GM12864 (cell line): ENCODE measurements at regions not wholly inside any gene's neighbourhood (a gene's known extent, or its start where the extent isn't known, plus 50 kb on each side); places are given as distances from the start of the nearest gene placed in this dataset.

Experiments used
- DNase-seq: peaks from one replicate; pipeline ENCODE4 v3.0.0-alpha.2; 2011; ENCODE audit warnings: low read depth
- H3K4me3 ChIP-seq: 2 replicates; pipeline ENCODE4 v1.5.1; 2011; ENCODE audit warnings: mild to moderate bottlenecking, low read depth, low read length, control low read depth
- TF ChIP-seq, protein P1 (sequence below): IDR thresholded peaks from 2 replicates; pipeline ENCODE4 v1.5.1; 2011; ENCODE audit warnings: low read depth, mild to moderate bottlenecking, moderate library complexity, low read length, control low read depth, inconsistent platforms; ENCODE audit errors: missing control alignments

DNA sequence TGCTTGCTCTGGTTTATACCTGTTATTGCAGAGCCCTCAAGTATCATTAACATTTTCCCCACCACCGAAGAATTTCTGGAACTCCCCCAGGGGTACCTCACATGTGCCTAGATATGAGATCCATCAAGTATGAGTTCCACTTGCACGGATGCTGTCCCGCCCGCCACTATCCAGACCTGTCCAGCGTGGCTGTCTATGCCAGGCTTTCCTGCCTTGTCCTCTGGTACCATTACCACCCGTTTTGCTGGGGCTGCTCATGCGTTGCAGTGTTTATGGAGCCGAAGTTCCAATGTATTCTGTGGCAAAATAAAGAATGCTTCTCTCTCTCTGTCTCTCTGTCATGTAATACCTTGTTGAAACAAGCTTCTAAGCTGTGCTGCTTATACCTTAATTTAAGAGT is 543.5 kb upstream of the PTBP2 start:
- no peak overlapping the region for H3K4me3 ChIP-seq
- TF ChIP-seq, protein P1, sequence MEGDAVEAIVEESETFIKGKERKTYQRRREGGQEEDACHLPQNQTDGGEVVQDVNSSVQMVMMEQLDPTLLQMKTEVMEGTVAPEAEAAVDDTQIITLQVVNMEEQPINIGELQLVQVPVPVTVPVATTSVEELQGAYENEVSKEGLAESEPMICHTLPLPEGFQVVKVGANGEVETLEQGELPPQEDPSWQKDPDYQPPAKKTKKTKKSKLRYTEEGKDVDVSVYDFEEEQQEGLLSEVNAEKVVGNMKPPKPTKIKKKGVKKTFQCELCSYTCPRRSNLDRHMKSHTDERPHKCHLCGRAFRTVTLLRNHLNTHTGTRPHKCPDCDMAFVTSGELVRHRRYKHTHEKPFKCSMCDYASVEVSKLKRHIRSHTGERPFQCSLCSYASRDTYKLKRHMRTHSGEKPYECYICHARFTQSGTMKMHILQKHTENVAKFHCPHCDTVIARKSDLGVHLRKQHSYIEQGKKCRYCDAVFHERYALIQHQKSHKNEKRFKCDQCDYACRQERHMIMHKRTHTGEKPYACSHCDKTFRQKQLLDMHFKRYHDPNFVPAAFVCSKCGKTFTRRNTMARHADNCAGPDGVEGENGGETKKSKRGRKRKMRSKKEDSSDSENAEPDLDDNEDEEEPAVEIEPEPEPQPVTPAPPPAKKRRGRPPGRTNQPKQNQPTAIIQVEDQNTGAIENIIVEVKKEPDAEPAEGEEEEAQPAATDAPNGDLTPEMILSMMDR, result no peak
- DNase-seq, result no peak

DNA sequence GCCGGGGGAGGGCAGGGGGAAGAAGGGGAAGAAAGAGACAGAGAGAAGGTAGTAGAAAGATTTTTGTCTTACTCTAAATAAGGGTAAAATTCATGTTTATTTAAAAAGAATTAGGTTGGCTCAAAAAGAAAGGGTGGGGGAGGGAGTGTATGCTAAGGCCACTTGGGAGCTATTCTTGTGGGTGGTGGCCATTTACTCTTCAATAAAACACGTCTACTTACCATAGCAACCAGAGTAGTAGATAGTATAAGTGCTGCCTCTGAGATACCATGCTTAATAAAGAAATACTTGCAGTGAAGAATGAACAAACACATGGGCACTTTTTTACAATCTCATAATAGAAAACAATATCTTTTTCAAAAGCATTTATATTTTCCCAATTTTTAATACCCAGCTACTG is 538.1 kb upstream of the PTBP2 start:
- TF ChIP-seq, protein P1, result no peak
- no peak for DNase-seq
- no peak overlapping the region for H3K4me3 ChIP-seq

DNA sequence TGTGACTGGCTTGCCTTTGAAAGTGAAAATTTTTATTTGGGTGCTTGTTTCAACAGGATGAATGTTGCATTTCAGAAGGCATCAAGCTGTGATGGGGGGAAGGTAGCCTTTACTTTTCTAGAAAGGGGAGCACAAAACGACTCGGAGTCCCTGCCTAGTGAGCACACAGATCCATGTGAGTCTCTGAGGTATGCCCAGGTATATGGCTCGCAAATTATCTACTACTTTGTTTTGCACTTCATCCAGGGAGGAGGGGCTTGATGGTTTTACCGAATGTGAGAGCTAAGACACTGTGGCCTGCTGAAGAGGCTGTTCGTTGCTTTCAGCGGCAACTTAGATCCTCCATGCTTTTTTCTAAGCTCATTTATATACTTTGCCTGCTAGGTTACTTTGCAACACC is 537.7 kb upstream of the PTBP2 start:
- TF ChIP-seq, protein P1, result no peak
- no peak for DNase-seq
- no peak overlapping the region for H3K4me3 ChIP-seq

DNA sequence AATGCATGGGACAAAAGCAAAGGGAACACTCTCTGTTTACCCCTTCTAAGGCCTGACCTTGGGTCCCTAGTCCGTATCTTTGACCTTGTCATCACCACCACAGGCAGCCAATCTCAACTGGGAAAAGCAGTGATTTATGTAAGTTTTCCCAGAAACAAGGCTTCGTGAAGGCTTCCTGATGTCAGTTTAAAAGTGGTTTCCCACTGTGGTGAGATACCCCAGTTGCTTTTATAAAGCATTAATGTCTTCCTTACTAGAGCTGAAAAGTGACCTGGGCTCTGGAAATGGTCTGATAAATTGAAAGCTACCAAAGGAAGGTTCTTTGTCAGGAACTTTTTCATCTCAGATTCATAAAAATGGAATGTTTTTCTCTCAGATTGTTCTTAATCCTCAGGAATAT is 536.4 kb upstream of the PTBP2 start:
- no peak for DNase-seq
- no peak overlapping the region for H3K4me3 ChIP-seq
- TF ChIP-seq, protein P1, result no peak

DNA sequence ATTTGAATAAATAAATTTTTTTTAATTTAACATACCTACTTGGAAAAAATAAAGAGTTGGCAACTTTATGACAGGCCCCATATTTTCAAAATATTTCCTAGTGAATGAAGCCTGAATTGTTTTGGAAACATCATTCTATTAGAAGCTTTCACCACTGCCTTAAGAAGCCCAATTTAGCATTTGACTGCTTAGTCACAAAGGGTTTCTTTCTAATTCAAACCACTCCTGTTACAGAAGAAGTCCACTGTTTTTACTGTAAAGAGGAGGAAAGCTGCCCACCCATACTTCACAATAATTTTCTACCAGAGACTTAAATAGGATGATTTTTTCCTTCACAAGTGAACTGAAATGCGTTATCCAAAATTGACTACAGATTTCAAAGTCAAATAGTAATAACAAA is 534.6 kb upstream of the PTBP2 start:
- no peak for DNase-seq
- TF ChIP-seq, protein P1, result no peak
- no peak overlapping the region for H3K4me3 ChIP-seq

DNA sequence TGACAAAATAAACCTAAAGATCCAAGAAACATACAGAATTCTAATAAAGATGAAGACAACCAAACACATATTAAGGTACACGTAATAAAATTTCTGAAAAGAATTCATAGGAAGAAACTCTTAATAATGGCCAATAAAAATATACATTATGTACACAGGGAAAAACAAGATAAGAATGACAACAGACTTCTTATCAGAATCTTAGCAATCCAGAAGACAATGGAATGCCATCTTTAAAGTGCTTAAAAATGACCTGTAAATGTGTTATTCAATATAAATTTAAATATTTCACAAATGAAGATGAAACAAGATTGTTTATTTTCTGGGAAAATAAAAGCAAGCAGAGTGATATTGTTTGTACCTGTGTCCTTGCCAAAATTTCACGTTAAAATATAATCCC is 530.4 kb upstream of the PTBP2 start:
- no peak for DNase-seq
- TF ChIP-seq, protein P1, result no peak
- no peak overlapping the region for H3K4me3 ChIP-seq

DNA sequence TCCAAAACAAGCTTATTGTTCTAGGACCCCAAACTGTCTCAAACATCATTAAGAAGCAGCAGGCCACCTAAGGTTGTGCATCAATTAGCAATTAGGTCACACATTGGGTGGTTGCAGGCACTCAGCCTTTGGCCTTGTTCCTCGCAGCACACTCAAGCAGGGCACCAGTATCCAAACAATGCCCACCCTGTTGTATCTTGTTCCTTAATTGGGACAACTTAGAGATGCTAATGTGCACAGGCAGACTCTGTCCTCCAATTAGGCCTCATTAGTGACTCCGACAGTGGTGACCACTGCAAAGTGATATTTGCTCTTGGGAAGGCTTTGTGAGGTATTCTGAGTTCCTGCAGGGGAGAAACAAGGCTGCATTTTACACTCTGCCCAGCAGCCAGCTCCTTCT is 515.1 kb upstream of the PTBP2 start:
- no peak for DNase-seq

More for the DNA sequence above, 515.1 kb upstream of the PTBP2 start:
- TF ChIP-seq, protein P1, result no peak
- H3K4me3 ChIP-seq, result no peak overlapping the region
